ENCODE measurements at regions not wholly inside any gene's neighbourhood (a gene's known extent, or its start where the extent isn't known, plus 50 kb on each side); places are given as distances from the start of the nearest gene placed in this dataset.

- no peak for DNase-seq
Measured at GRCh38 chr19:33950091-33950750, 153.6 kb downstream of the KCTD15 start.

- no peak for DNase-seq
Measured at GRCh38 chr19:33953023-33953422, 156.4 kb downstream of the KCTD15 start.

- DNase-seq = no peak
Measured at GRCh38 chr19:33953592-33953991, 156.9 kb downstream of the KCTD15 start.

- no peak for DNase-seq
Measured at GRCh38 chr19:33954686-33955085, 158.0 kb downstream of the KCTD15 start.

- no peak for DNase-seq
Measured at GRCh38 chr19:33956941-33957340, 160.3 kb downstream of the KCTD15 start.

GRCh38 chr19:33957804-33958203, 161.1 kb downstream of the KCTD15 start:
- DNase-seq = no peak

GRCh38 chr19:33960566-33960965, 163.9 kb downstream of the KCTD15 start:
- no peak for DNase-seq

- DNase-seq = no peak
Measured at GRCh38 chr19:33962161-33962560, 165.5 kb downstream of the KCTD15 start.

- no peak for DNase-seq
Measured at GRCh38 chr19:33963514-33963913, 166.8 kb downstream of the KCTD15 start.

- no peak for DNase-seq
Measured at GRCh38 chr19:33971073-33971472, 174.4 kb downstream of the KCTD15 start.

GRCh38 chr19:33977756-33978685, 181.4 kb downstream of the KCTD15 start:
- DNase-seq = no peak

GRCh38 chr19:33982706-33983105, 186.0 kb downstream of the KCTD15 start:
- DNase-seq = no peak

GRCh38 chr19:33988601-33989000, 183.7 kb upstream of the LSM14A start:
- DNase-seq = no peak

- no peak for DNase-seq
Measured at GRCh38 chr19:33997690-33998089, 174.6 kb upstream of the LSM14A start.

GRCh38 chr19:33998302-33998701, 174.0 kb upstream of the LSM14A start:
- no peak for DNase-seq

GRCh38 chr19:33998739-33999345, 173.5 kb upstream of the LSM14A start:
- DNase-seq = no peak

GRCh38 chr19:34017024-34017423, 155.3 kb upstream of the LSM14A start:
- no peak for DNase-seq

GRCh38 chr19:34017601-34018000, 154.7 kb upstream of the LSM14A start:
- DNase-seq = no peak

GRCh38 chr19:34018546-34018945, 153.8 kb upstream of the LSM14A start:
- DNase-seq = no peak

- DNase-seq = no peak
Measured at GRCh38 chr19:34023381-34023780, 148.9 kb upstream of the LSM14A start.

GRCh38 chr19:34033880-34034279, 138.4 kb upstream of the LSM14A start:
- DNase-seq = no peak

- no peak for DNase-seq
Measured at GRCh38 chr19:34034318-34034846, 137.9 kb upstream of the LSM14A start.

GRCh38 chr19:34041925-34042521, 130.3 kb upstream of the LSM14A start:
- peak; percentile 94 for DNase-seq

Measured in activated CD8-positive, alpha-beta memory T cell treated with anti-CD3 and anti-CD28 coated beads, Interleukin-2, amount 50 U/mL, for 48 hours (primary cell).